ENCODE measurements at regions not wholly inside any gene's neighbourhood (a gene's known extent, or its start where the extent isn't known, plus 50 kb on each side); places are given as distances from the start of the nearest gene placed in this dataset.

GRCh38 chr1:103348136-103348535 lies 177.4 kb upstream of the RNPC3 start:
- Histone ChIP-seq H3K4me2 (ENCODE audit: extremely low read depth, insufficient read depth, low read length) (no peak overlapping the region), H3K27me3 (ENCODE audit: control insufficient read depth, insufficient read depth, low read length) (no peaks in the 10 kb centered on the region), H2AFZ (ENCODE audit: low read length) (no peak overlapping the region), H4K20me1 (ENCODE audit: control insufficient read depth, extremely low read depth, insufficient read depth, low read length) (no peaks in the 10 kb centered on the region), H3K9ac (ENCODE audit: insufficient read depth, low read length) (no peak overlapping the region), H3K9me3 (ENCODE audit: control insufficient read depth, insufficient read depth, low read depth, low read length) (no peaks in the 10 kb centered on the region), H3K79me2 (ENCODE audit: control insufficient read depth, insufficient read depth, low read length) (no peaks in the 10 kb centered on the region), H3K4me1 (ENCODE audit: control insufficient read depth, extremely low read depth, insufficient read depth, low read length) (no peaks in the 10 kb centered on the region), H3K36me3 (ENCODE audit: control insufficient read depth, insufficient read depth, low read length) (no peaks in the 10 kb centered on the region), H3K27ac (ENCODE audit: insufficient read depth, low read length) (no peak overlapping the region), H3K4me3 (replicated peaks in 1 of 4; ENCODE audit: control extremely low read depth in 1 of 4, insufficient read depth in 1 of 4, low read depth in 3 of 4, low read length in 4 of 4) (no peak overlapping the region)
- DNase-seq (ENCODE audit: low read depth in 2 of 2): no peak
- TF ChIP-seq CTCF (conservative IDR thresholded peaks at IDR 0.05 in 1 of 2, IDR thresholded peaks at IDR 0.05 in 1 of 2; ENCODE audit: low read depth in 1 of 2, low read length in 2 of 2) (no peak), EZH2 (IDR thresholded peaks at IDR 0.05; ENCODE audit: low read length, missing control alignments) (no peak)

- no peak overlapping the region for H3K9ac ChIP-seq (ENCODE audit: insufficient read depth, low read length)
These were observed 180.6 kb upstream of the RNPC3 start for GRCh38 chr1:103344930-103345329.

GRCh38 chr1:103341377-103341880 lies 184.1 kb upstream of the RNPC3 start:
- no peak overlapping the region for H3K9ac ChIP-seq (ENCODE audit: insufficient read depth, low read length)
- no peaks in the 10 kb centered on the region for H3K4me1 ChIP-seq (ENCODE audit: control insufficient read depth, extremely low read depth, insufficient read depth, low read length)
- H3K4me3 ChIP-seq (replicated peaks in 1 of 4; ENCODE audit: control extremely low read depth in 1 of 4, insufficient read depth in 1 of 4, low read depth in 3 of 4, low read length in 4 of 4): no peak overlapping the region
- H3K36me3 ChIP-seq (ENCODE audit: control insufficient read depth, insufficient read depth, low read length): no peaks in the 10 kb centered on the region
- no peaks in the 10 kb centered on the region for H3K9me3 ChIP-seq (ENCODE audit: control insufficient read depth, insufficient read depth, low read depth, low read length)
- DNase-seq (ENCODE audit: low read depth in 2 of 2): peak in 1 of 2 donors; percentile 22
- H3K4me2 ChIP-seq (ENCODE audit: extremely low read depth, insufficient read depth, low read length): no peak overlapping the region
- no peak overlapping the region for H2AFZ ChIP-seq (ENCODE audit: low read length)
- no peak overlapping the region for H3K27ac ChIP-seq (ENCODE audit: insufficient read depth, low read length)
- H4K20me1 ChIP-seq (ENCODE audit: control insufficient read depth, extremely low read depth, insufficient read depth, low read length): no peaks in the 10 kb centered on the region
- TF ChIP-seq EZH2 (IDR thresholded peaks at IDR 0.05; ENCODE audit: low read length, missing control alignments) (no peak), CTCF (conservative IDR thresholded peaks at IDR 0.05 in 1 of 2, IDR thresholded peaks at IDR 0.05 in 1 of 2; ENCODE audit: low read depth in 1 of 2, low read length in 2 of 2) (no peak)
- no peaks in the 10 kb centered on the region for H3K79me2 ChIP-seq (ENCODE audit: control insufficient read depth, insufficient read depth, low read length)
- H3K27me3 ChIP-seq (ENCODE audit: control insufficient read depth, insufficient read depth, low read length): no peaks in the 10 kb centered on the region

More at GRCh38 chr1:103344930-103345329, 180.6 kb upstream of the RNPC3 start:
- Histone ChIP-seq H3K4me1 (ENCODE audit: control insufficient read depth, extremely low read depth, insufficient read depth, low read length) (no peaks in the 10 kb centered on the region), H2AFZ (ENCODE audit: low read length) (no peak overlapping the region), H3K27me3 (ENCODE audit: control insufficient read depth, insufficient read depth, low read length) (no peaks in the 10 kb centered on the region), H3K9me3 (ENCODE audit: control insufficient read depth, insufficient read depth, low read depth, low read length) (no peaks in the 10 kb centered on the region), H3K36me3 (ENCODE audit: control insufficient read depth, insufficient read depth, low read length) (no peaks in the 10 kb centered on the region), H3K27ac (ENCODE audit: insufficient read depth, low read length) (no peak overlapping the region), H4K20me1 (ENCODE audit: control insufficient read depth, extremely low read depth, insufficient read depth, low read length) (no peaks in the 10 kb centered on the region), H3K79me2 (ENCODE audit: control insufficient read depth, insufficient read depth, low read length) (no peaks in the 10 kb centered on the region), H3K4me2 (ENCODE audit: extremely low read depth, insufficient read depth, low read length) (no peak overlapping the region), H3K4me3 (replicated peaks in 1 of 4; ENCODE audit: control extremely low read depth in 1 of 4, insufficient read depth in 1 of 4, low read depth in 3 of 4, low read length in 4 of 4) (no peak overlapping the region)
- no peak for TF ChIP-seq EZH2 (IDR thresholded peaks at IDR 0.05; ENCODE audit: low read length, missing control alignments)
- no peak for TF ChIP-seq CTCF (conservative IDR thresholded peaks at IDR 0.05 in 1 of 2, IDR thresholded peaks at IDR 0.05 in 1 of 2; ENCODE audit: low read depth in 1 of 2, low read length in 2 of 2)
- no peak for DNase-seq (ENCODE audit: low read depth in 2 of 2)
